Putamen (tissue), 1 donor: ENCODE measurements at regions not wholly inside any gene's neighbourhood (a gene's known extent, or its start where the extent isn't known, plus 50 kb on each side); places are given as distances from the start of the nearest gene placed in this dataset.

Source experiments
- DNase-seq: peaks from one replicate; pipeline ENCODE4 v3.0.0-alpha.2; 2016; ENCODE audit warnings: low spot score

- DNase-seq: no peak
Observed at GRCh38 chr4:124529131-124529530, 183.4 kb downstream of the ANKRD50 start.

- DNase-seq: no peak
Observed at GRCh38 chr4:124530464-124531077, 182.0 kb downstream of the ANKRD50 start.

GRCh38 chr4:124534131-124534530, 178.4 kb downstream of the ANKRD50 start:
- DNase-seq: no peak

- no peak for DNase-seq
Observed at GRCh38 chr4:124535003-124535402, 177.5 kb downstream of the ANKRD50 start.

GRCh38 chr4:124536946-124537345, 175.6 kb downstream of the ANKRD50 start:
- no peak for DNase-seq

GRCh38 chr4:124537971-124538370, 174.6 kb downstream of the ANKRD50 start:
- no peak for DNase-seq

- DNase-seq: no peak
Observed at GRCh38 chr4:124540014-124540413, 172.5 kb downstream of the ANKRD50 start.

- no peak for DNase-seq
Observed at GRCh38 chr4:124541652-124542420, 170.7 kb downstream of the ANKRD50 start.

GRCh38 chr4:124555959-124556358, 156.6 kb downstream of the ANKRD50 start:
- no peak for DNase-seq

- DNase-seq: no peak
Observed at GRCh38 chr4:124564121-124564520, 148.4 kb downstream of the ANKRD50 start.

GRCh38 chr4:124565371-124565770, 147.2 kb downstream of the ANKRD50 start:
- DNase-seq: no peak

- DNase-seq: no peak
Observed at GRCh38 chr4:124566030-124566429, 146.5 kb downstream of the ANKRD50 start.

GRCh38 chr4:124573056-124573455, 139.5 kb downstream of the ANKRD50 start:
- no peak for DNase-seq

GRCh38 chr4:124579896-124580295, 132.6 kb downstream of the ANKRD50 start:
- DNase-seq: no peak

- no peak for DNase-seq
Observed at GRCh38 chr4:124583797-124584196, 128.7 kb downstream of the ANKRD50 start.

- no peak for DNase-seq
Observed at GRCh38 chr4:124589786-124590185, 122.7 kb downstream of the ANKRD50 start.

GRCh38 chr4:124590480-124590879, 122.1 kb downstream of the ANKRD50 start:
- DNase-seq: no peak

- no peak for DNase-seq
Observed at GRCh38 chr4:124591637-124592036, 120.9 kb downstream of the ANKRD50 start.

GRCh38 chr4:124593494-124593893, 119.0 kb downstream of the ANKRD50 start:
- no peak for DNase-seq

- no peak for DNase-seq
Observed at GRCh38 chr4:124594945-124595344, 117.6 kb downstream of the ANKRD50 start.

- no peak for DNase-seq
Observed at GRCh38 chr4:124596816-124597215, 115.7 kb downstream of the ANKRD50 start.

GRCh38 chr4:124610211-124610610, 102.3 kb downstream of the ANKRD50 start:
- DNase-seq: no peak
